CD4-positive, alpha-beta T cell treated with Interleukin-4 for 1 hour (primary cell): ENCODE measurements at regions not wholly inside any gene's neighbourhood (a gene's known extent, or its start where the extent isn't known, plus 50 kb on each side); places are given as distances from the start of the nearest gene placed in this dataset.

ENCODE experiments used
- DNase-seq, 2 donors: peaks; one replicate each; pipeline ENCODE4 v3.0.0-alpha.2; 2020 to 2022

DNA sequence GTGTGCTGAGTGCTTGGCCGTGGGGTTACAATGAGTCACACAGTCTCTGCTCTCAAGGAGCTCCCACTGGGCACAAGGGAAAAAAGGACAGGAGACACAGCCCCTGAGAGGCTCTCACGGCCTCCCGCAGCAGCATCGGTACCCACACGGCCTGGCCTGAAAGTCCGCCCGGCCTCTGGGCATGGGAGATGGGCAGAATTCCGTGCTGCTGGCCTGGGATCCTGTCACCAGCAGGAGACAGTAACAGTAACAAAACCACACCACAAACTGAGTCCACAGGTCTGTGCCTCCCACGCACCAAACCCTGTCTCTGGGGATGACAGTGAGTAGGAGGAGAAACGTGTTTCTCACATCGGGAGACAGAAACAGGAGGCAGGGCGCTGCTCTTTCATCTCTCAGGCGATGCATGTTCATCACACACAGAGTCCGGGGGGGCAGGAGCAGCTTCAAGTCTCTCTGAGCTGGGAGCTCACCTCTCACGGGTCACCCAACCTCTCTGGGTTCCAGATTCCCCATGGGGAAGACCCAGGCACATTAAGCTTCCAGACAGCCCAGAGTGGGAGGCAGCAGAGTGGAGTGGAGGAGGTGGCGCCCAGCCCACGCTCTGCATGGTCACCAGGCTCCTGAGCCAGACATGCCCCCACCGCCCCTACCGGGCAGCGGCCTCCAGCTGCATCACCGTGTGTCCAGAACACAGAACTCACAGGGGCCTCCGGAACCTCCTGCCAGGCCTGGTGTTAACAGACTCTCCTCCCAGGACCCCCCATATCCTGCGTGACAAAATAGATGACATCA is 124.7 kb upstream of the VSTM2B start:
- no peak for DNase-seq

- DNase-seq = no peak
These were observed 123.9 kb upstream of the VSTM2B start for GRCh38 chr19:29401712-29402421.

DNA sequence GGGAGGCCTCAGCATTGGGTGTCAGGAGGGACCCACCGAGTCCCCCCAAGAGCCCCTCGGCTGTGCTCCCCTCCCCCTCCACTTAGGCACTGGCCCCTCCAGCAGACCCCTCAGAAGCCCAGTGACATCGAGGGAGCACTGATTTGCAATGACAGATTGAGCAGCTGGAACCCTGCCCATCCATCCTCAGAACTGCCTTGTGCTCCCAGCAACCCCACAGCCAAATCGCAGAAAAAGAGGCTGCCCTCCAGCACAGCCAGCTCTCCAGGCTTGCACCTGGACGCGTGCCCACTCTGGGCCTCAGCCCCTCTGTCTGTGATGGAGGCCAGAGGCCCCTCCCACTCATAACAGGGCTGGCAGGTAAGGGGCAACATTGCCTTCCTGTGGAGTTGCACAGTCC is 123.2 kb upstream of the VSTM2B start:
- no peak for DNase-seq

GRCh38 chr19:29404015-29404414 is 121.8 kb upstream of the VSTM2B start:
- no peak for DNase-seq

DNA sequence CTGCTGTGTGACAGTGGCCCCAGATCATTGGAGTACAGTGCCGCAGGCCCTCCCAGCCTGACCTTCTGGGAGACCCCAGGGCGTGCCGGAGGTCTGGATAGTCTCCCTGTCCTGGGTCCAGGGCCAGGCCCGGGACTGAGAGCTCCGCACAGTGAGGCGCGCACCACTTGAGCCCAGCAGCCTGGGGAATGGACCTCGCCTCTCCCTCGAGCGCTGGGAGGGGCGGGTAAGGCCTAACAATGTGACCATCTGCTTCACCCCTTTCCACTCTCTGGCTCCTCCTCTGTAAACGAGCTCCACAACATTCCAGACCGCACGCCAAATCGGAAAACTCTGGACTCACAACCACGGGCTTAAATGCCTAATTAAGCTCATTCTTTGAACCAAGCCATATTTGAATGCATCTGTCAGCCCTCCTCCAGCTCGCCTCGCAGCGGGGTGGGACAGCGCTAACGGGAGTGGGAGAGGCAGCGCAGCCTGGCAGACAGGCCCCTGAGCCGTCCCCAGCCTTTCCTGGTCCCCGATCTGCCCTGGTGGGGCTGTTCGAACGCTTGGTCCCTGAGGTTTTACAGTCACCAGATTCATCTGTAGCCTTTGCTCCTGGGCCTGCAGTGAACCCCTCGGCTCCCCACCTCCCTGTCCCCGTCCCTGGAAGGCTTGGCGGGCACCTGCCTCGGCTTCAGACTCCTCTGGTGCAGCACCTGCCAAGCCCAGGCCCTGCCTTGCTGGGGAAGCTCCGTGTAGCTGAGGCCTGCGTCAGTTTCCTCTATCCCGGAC is 120.7 kb upstream of the VSTM2B start:
- no peak for DNase-seq

GRCh38 chr19:29405728-29405995 is 120.1 kb upstream of the VSTM2B start:
- DNase-seq = no peak

DNA sequence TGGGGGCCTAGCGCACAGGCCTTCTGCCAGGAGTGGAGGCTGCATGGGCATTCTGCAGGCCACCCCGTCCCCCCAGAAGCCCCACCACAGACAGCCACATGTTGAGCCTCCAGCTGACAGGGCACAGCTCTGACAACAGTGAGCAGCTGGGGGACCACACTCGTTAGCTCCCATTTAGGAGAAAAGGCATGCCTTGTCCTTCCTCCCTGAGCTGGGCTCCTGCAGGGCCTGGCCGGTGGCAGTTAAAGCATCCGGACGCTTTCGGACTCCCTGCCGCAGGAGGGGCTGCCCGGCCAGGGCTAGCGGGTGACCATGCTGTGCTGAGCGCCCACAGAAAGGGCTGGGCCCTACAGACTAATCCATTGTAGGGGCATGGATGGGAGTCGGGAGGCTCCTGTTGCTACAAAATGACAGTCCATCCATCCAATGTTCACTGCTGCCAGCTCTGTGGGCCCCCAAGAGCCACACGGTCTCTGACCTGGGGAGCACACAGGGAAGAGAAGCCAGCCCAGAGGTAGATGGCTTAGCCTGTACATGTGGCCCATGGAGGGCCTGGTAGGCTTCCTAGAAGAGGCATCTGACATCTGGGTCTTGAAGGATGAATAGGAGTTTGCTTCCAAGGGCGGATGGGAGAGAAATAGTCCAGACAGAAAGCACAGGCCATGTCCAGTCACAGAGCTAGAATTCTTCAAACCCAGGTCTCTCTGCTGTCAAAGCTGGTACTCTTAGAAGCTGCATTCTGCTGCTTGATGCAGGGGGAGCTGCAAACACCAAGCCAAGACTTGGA is 116.5 kb upstream of the VSTM2B start:
- no peak for DNase-seq

DNA sequence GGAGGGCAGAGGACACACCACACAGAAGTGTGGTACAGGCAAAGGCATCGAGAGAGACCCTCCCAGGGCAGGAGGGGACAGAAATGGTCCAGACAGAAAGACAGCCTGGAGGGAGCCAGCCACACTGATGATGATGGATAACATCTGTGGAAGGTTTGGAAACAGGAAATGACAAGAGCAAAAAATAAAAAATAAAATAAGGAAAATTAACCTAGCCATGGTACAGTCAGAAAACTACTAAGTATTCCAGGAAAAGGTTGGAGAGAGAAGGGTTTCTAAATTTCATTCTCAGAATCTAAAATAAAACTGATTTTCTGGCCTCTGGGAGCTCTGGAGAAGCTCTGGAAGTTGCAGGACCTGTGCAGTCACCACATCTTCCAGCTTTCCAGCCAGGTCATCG is 115.2 kb upstream of the VSTM2B start:
- DNase-seq = no peak

DNA sequence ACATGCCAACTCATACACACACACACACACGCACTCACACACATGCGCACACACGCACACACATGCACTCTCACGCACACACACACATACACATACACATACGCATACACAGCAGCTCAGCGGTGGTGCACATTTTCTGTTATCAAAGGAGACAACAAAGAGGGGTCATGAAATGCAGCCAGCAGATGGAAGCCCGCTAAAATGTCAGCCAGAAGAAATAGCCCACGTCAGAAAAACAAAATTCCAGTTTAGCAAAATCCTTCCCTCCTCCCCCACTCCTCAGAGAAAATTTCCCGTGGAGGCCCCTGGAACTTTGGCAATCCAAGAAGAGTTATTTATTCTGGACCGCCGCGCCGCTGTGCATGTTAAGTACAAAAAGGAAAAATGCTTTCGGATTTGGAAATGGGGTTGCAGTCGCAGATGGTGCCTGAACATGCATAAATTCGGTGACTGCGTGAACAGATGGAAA is 114.6 kb upstream of the VSTM2B start:
- DNase-seq = no peak

DNA sequence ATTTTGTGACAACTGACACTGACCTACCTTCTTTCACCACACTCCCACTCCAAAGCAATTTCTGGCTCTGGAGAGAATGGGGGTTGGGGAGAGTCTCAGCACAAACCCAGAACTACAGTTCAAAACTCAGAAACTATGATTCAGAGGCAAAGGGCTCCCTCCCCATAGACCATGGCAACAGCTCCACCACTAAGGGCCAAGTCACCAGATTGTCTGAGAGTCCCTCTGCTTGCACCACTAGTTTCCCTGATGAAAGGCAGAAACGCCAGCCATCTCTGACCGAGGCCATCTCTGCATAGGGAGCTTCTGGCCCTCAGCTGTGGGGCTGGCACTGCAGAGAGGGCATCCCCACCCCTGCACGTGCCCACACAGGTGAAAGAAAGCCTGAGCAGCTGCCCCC is 112.4 kb upstream of the VSTM2B start:
- no peak for DNase-seq

DNA sequence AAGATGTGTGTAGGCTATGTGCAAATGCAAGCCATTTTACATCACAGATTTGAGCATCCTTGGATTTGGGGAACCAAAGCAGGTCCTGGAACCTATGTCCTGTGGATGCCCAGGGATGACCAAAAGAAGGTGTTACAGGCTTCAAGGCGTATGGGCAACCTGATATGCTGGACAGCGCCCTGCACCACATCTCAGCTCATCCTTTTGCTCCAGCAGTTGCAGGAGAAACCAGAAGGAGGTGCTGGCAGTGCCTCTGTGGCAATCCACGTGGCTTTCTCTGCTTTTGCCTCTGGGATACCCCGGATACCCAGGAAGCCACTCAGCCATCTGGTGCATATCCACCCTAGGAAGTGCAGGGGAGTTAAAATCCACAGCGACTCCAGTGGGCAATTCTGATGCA is 110.3 kb upstream of the VSTM2B start:
- no peak for DNase-seq

DNA sequence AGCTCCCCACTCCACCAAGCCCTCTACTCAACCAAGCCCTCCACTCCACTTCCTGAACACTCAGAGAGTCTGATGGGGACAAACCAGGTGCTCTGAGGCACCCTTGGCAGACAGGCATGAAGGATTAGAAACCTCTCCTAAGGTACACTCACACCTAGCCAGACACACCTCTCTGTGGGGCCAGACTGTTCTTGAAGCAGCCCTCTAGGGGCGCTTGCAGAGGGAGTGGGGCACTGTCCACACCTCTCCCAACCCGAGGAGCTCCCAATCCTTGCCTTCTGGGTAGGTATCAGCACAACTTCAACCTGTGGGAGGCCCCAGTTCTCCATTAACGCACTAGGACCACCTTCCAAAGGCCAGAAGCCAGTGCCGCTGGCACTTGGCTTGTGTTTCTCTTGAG is 108.7 kb upstream of the VSTM2B start:
- no peak for DNase-seq

- no peak for DNase-seq
These were observed 107.6 kb upstream of the VSTM2B start for GRCh38 chr19:29418201-29418600.

DNA sequence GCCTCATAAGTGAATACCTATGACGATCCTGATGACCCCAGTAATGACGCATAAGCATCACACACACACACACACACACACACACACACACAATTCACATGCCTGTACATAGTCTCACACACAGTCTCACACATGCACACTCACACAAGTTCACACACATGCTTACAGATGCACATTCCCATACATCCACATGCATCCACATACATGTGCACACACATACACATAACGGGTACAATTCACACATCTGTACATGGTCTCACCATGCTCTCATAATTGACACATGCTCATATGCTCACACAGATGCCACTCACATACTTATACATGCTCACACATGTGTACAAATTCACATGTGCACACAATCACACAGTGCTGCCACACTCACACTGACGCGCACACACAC is 105.7 kb upstream of the VSTM2B start:
- no peak for DNase-seq

GRCh38 chr19:29420482-29421195 is 105.2 kb upstream of the VSTM2B start:
- no peak for DNase-seq

GRCh38 chr19:29421196-29421545 is 104.6 kb upstream of the VSTM2B start:
- no peak for DNase-seq

GRCh38 chr19:29422047-29422446 is 103.7 kb upstream of the VSTM2B start:
- no peak for DNase-seq

- DNase-seq = no peak
These were observed 103.2 kb upstream of the VSTM2B start for GRCh38 chr19:29422486-29423085.

DNA sequence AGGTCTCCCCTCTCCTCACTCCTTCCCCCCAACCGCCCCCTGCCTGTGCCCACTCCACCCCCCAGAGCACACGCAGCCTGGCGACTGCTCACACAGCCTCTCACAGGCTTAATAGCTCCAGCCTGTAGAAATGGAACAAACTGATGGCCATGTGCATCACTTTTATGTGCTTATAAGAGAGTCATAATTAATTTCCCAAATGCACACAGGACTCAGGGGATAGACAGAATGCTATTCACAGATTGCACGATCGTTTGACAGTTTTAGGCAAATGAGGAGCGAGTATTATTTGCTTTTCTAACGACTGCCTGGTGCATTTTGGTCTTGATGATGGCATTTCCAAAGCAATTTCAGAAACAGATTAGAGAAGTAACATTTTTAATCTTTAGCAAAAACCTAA is 97.7 kb upstream of the VSTM2B start:
- no peak for DNase-seq

DNA sequence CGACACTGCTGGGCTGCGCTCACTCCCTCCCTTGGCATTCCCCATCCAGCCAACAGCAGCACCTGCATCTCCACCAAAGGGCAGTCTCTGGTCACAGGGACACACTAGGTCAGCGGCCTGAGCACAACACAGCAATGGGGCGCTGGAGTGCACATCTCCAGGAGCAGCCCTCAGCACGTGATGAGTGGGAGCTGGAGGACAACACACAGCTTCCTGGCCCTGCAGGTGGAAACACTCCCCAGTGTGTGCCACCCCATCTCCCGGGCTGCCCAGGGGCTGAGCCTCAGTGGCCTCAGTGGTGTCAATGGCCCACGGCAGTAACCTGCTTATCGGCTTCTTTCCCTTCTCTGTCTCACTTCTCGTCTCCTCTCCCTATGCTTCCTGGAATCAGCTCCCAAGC is 96.8 kb upstream of the VSTM2B start:
- no peak for DNase-seq

- no peak for DNase-seq
These were observed 96.2 kb upstream of the VSTM2B start for GRCh38 chr19:29429581-29429980.

DNA sequence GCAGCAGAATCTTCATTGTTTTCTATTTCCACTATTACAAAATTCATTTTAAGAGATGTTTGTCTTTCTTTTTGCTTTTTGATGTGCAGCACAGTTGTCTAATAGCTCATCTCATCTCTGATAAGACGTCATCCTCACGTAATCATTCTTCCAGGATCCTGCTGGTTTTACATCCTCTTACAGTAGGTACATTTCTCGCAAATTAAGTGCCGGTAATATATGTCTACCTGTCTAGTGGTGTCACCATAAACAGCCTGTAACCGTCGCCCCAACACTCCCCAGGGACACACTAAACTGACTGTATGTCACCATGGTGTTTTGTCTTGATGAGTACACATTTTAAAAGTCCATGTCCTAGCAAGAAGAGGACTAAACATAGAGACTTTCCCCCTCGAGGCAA is 94.5 kb upstream of the VSTM2B start:
- no peak for DNase-seq
